ENCODE measurements at regions not wholly inside any gene's neighbourhood (a gene's known extent, or its start where the extent isn't known, plus 50 kb on each side); places are given as distances from the start of the nearest gene placed in this dataset.

DNA sequence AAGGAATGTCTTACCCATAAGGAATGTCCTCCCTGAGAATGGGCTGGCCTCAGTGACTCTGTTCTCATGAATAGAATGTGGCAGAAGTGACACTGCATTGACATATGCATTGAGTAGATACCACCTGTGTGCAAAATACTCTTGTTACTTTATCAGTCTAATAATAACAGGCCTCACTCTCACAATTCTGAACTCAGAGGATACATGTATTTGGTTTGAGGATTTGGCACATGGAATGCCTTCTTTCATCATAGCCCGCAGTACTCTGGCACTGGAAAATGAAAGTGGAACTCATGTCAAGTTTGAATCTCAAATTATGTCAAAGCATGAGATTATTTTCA, 52.9 kb upstream of the PLCB4 start:
- Histone ChIP-seq H3K36me3 (ENCODE audit: control insufficient read depth in 2 of 2, insufficient read depth in 2 of 2, low read length in 1 of 2) (no peaks in the 10 kb centered on the region), H3K27me3 (ENCODE audit: control insufficient read depth in 1 of 2, insufficient read depth in 2 of 2, low read length in 2 of 2) (no peaks in the 10 kb centered on the region)
- WGBS, 2 donors, result 25 to 58% methylated on average over 1 of the region's 1 CpG

GRCh38 chr20:9018346-9018745, 50.5 kb upstream of the PLCB4 start:
- H3K9me3 ChIP-seq (ENCODE audit: control insufficient read depth in 2 of 2, insufficient read depth in 1 of 2, low read depth in 1 of 2, low read length in 1 of 2), result no peaks in the 10 kb centered on the region
- H3K36me3 ChIP-seq (ENCODE audit: control insufficient read depth in 2 of 2, insufficient read depth in 2 of 2, low read length in 1 of 2), result no peaks in the 10 kb centered on the region
- no peaks in the 10 kb centered on the region for H3K27me3 ChIP-seq (ENCODE audit: control insufficient read depth in 1 of 2, insufficient read depth in 2 of 2, low read length in 2 of 2)
- H3K27ac ChIP-seq (ENCODE audit: low read depth in 2 of 2, low read length in 1 of 2), result no peak overlapping the region
- H3K4me3 ChIP-seq (ENCODE audit: low read depth in 1 of 2, low read length in 2 of 2), result no peak overlapping the region
- 92% methylated on average over 1 of the region's 1 CpG for WGBS, 2 donors
- H3K4me1 ChIP-seq (ENCODE audit: control insufficient read depth in 2 of 2, insufficient read depth in 2 of 2, low read length in 1 of 2), result no peaks in the 10 kb centered on the region

More for the DNA sequence above, 52.9 kb upstream of the PLCB4 start:
- Histone ChIP-seq H3K27ac (ENCODE audit: low read depth in 2 of 2, low read length in 1 of 2) (no peak overlapping the region), H3K4me3 (ENCODE audit: low read depth in 1 of 2, low read length in 2 of 2) (no peak overlapping the region), H3K9me3 (ENCODE audit: control insufficient read depth in 2 of 2, insufficient read depth in 1 of 2, low read depth in 1 of 2, low read length in 1 of 2) (no peaks in the 10 kb centered on the region), H3K4me1 (ENCODE audit: control insufficient read depth in 2 of 2, insufficient read depth in 2 of 2, low read length in 1 of 2) (no peaks in the 10 kb centered on the region)

Measured in esophagus (tissue), 2 donors.